NK-92 (cell line): ENCODE measurements at regions not wholly inside any gene's neighbourhood (a gene's known extent, or its start where the extent isn't known, plus 50 kb on each side); places are given as distances from the start of the nearest gene placed in this dataset.
"Not testable (repeated sequence)": the region's sequence is repeated elsewhere in the genome, so short reads cannot be mapped to it uniquely, and the experiment has no call there.

Experiments used
- DNase-seq: peaks from one replicate; lab custom pipeline; 2025; ENCODE audit not compliant: unreplicated experiment; lab: John Stamatoyannopoulos, UW

DNA sequence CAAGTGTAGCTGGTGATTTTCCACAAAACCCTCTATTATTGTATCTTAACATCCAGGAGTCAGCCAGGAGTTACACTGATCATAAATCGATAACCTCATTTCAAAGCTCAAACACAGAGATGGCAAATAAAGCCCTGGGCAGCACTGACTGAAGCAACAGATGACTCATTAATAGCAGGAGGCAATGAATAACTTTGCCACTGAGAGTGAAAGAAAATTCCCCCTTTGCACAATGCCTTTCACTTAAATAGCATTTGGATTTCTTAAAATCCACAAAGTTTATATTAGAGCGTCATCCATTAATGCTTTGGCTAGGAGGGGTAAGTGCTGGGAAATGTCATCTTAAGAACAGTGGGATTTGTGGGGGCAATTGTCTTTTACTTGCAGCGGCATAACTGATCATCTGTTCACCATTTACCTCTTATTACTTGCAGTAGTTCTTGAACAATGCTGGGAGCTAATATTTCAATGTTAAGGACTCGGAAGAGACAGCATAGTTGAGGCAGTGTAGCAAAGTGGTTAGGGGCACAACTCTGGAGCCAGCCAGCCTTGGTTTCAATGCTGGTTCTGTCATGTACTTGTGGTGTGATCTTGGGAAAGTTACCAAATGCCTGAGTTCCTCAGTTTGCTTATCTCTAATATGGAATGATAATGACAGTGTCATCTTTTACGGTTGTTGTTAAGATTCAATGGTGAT lies 630.4 kb upstream of the TBL1XR1 start:
- no peak for DNase-seq

DNA sequence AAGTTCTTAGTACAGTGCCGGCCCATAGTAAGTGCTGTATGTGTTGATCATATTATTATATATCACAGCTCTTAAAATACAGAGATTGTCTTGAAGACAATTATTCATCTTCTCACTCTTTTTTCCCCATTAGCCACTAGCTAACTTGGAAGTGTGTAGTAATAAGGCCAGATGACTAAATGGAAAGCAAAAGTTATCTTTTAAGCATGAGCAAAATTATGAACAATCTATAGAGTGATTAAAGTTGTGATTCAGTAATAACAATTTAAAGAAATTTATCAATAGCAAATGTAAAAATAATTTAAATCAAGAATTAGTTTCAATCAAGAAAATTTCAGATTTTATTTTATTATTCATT lies 630.9 kb upstream of the TBL1XR1 start:
- no peak for DNase-seq

DNA sequence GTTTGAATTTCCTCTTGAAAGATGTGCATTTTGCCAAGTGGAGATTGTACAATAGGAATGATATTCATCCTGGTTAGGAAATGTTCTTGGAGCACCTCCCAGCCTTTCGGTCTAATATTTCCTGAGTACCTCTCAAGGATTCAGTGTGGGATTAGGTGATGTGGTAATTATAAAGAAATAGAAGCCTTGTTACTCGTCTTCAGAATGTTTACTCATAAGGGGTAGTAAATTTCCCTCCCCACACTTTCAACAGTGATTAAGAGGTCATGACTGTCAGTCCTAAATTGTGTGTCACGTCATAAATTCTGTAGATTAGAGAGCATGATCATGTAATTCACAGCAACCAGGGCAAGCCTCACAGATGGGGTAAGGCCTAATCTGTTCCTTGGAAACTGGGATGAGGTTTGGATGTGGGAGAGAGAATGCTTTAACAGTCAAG lies 633.1 kb upstream of the TBL1XR1 start:
- no peak for DNase-seq

DNA sequence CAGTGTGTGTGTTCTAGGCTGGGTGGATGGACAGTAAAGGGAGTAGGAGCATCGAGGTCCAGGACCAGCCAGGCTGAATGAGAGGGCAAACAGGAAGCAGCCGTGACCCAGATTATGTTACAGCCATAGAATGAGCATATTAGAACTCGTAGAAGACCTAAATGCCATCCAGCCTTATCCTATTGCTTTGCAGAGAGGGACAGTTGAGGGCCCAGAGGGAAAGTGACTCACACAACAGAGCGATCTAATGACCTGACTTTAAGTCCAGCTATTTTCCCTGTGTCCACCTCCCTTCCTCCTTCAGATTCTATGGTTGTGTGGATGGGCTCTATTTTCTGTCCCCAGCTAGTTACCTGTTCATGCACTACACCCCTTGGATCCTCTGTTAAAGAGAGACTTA lies 634.1 kb upstream of the TBL1XR1 start:
- DNase-seq: no peak

DNA sequence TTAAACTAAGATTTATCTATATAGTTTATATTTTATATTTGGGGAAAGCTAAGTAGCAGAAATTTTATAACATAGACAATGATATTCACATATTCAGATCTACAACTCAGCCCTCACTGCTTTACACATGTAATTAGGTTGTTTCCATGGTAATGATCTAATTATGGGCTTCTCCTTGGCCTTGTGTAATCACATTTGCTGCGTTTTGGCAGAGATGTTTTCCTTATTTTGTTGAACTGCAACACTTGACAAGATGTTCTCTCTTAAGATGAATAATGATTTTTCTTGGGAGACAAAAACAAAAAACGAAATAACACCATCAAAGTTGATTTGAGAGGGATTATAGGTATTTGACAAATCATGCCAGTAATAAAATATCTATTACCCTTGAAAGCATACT lies 635.6 kb upstream of the TBL1XR1 start:
- no peak for DNase-seq

DNA sequence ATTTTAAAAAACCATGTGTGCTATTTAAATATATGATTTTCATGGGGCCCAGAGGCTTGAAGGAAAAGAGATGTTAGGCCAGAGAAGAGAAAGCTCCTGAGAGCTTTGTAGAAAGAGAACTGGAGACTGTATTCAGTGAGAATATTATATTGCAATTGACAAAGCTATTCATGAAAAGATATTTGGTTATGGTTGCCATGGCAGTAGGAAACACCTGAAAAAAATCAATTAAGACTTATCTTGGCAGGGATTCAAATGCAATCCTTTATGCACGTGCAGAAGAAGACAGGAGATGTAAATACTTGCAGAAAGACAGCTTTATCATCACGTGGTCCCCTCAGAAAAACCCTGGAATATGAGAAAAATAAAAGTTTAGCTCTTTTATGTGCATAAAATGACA lies 636.0 kb upstream of the TBL1XR1 start:
- no peak for DNase-seq

DNA sequence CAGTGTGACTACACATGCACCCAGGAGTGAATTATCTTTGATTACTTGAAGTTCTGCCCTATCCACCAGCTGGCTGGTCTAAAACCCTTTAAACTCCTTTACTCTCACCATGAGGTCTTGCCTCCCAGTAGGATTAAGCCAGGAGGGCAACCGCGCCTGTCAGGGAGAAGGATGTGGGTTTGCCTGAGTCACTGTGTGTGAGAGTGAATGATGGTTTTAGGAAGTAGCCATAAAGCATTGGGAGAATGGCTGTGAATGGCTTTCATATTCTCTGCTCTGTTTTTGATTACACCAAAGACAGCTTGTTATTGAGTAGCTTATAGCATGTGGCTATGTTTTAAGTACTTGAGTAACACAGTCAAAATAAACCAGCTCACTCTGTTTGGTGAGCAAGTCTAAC lies 637.7 kb upstream of the TBL1XR1 start:
- no peak for DNase-seq

DNA sequence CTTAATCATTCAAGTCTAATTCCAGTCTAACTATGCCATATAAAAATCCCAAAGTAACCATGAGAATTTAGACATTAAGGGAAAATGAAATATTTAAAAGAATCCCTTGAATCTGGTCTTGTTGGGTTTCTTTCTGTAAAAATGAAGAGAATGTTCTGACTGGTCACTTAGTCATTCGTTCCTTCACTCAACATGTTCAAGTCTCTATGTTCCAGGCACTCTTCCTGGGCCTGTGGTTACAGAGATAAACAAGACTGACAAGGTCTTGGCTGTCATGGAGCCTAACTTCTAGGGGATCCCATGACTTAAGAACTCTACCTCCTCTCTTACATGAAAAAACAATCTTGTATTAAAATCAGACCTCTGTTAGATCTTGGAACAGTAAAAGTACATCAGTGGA lies 638.6 kb upstream of the TBL1XR1 start:
- DNase-seq: no peak

DNA sequence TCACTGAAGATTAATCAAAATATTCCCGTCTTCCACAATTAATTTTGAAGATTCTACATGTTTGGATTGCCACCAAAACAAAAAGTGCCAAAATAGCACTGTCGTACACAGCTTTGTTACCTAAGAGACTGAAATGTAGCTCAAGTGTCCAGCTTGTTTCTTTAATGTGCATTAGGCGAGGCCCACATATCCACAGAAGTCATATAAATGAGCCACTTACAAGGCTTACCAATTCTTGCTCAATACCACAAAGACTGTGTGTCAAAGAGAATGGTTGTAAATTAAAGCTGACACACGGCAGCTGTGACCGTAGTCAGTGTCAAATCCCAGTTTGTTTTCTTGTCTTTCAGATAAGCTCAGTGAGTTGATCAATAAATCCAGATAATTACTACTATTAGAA lies 639.4 kb upstream of the TBL1XR1 start:
- DNase-seq: no peak

DNA sequence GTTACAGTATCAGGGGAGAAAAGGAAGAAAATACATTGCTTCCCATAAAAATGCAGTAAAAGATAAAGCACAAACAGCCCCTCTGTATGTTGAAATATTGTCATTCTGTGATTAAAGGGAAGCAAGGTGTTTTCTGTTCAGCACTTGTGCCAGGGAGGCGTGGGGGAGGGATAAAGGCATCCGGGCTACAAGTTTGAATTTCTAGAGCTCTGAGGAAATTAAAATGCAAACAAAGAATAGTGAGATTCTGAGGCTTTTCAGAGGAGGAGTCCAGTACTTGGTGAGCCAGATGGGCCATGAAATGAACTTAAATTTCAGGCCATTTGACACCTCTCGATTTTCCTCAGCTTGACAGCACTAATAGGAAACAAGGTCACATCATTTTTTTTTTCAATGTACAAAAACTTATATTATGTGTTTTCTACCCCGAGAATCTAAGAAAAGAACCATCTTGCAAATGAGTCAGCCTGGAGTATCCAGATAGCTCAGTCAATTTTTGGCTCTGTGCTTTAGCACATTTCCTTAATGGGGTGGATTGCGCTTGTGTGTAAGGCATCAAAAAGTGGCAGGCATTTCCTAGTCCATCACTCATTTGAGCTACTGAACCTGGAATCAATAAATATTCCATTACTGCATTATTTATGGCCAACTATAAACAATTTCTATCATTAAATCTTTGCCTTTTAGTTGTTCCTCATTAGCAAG lies 640.8 kb upstream of the TBL1XR1 start:
- no peak for DNase-seq

DNA sequence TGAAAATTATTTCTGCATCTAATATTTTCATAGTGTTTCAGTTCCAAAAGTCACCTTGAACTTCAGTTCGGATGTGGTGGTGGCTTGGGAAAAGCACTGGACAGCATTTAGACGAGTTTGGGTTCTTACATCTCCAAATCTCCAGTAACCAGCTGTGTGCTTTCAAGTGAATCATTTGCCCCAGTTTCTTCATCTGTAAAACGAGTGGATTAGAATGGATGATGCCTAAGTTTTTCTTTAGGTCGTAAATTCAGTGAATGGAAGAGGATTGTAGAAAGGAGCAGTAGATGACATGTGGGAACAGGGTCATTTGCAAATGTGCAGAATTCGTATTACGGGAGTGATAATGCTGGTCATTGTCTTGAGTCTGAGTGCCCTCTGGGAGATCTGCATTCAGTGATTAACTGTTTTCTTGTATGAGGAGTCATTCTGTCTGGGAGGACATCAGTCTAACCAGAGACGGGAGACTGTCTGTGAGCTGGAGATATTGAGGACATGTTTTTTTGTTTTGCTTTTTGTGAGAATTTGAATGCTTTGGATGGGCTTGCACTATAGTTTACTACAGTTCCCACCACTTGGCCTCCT lies 641.6 kb upstream of the TBL1XR1 start:
- no peak for DNase-seq

DNA sequence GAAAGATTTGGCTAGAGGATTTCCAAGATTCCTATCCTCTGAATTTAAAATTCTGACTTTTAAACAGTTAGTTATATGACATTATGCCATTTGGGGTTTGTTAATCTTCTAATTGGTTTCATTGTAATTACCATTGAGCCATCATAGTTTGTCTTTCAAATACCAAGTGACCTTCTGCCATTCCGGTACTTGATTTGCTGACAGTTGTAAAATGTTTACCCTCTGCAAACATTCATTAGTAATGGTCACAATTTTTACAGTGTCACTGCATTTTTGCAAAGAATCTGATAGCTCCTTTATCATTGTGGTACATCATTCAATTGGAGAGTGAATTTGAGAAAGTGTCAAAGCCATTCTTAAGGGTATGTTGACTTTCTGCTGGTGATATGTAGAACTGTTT lies 645.0 kb upstream of the TBL1XR1 start:
- no peak for DNase-seq

DNA sequence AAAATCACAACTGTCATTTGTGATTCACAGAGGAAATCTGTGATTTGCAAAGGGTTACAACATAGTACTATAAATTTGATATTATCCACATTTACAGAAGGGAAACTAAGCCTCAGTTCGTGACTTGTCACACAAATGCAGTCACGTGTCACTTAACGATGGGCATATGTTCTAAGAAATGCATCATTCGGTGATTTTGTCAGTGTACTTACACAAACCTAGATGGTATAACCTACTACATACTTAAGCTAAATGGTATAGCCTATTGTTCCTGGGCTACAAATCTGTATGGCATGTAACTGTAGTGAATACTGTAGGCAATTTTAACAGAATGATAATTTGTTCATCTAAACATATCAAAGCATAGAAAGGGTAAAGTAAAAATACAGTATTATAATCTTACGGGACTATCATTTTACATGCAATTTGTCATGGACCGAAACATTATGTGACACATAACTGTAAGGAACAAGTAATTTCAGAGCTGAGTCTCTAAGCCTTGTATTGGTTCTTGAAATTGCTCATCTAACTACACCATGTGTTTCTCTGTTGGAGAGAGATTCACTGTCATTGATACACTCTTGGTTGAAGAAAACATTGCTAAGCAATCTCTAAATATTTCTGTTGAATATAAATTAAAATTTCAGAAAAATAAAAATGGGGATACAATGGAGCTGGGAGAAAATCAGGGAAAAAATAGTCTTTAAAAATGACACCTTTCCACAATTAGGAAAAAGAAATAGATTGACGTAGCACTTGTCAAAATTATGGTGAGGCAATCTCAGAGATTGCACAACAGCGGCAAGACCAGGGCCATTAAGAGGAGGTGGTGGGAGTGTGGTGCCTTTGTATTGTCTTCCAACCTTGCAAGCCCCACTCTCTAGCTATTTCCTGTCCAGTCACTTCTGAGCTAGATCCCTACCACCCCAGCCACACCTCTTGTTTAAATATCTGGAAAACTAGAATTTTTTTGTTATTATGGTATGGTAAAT lies 645.8 kb upstream of the TBL1XR1 start:
- DNase-seq: no peak

DNA sequence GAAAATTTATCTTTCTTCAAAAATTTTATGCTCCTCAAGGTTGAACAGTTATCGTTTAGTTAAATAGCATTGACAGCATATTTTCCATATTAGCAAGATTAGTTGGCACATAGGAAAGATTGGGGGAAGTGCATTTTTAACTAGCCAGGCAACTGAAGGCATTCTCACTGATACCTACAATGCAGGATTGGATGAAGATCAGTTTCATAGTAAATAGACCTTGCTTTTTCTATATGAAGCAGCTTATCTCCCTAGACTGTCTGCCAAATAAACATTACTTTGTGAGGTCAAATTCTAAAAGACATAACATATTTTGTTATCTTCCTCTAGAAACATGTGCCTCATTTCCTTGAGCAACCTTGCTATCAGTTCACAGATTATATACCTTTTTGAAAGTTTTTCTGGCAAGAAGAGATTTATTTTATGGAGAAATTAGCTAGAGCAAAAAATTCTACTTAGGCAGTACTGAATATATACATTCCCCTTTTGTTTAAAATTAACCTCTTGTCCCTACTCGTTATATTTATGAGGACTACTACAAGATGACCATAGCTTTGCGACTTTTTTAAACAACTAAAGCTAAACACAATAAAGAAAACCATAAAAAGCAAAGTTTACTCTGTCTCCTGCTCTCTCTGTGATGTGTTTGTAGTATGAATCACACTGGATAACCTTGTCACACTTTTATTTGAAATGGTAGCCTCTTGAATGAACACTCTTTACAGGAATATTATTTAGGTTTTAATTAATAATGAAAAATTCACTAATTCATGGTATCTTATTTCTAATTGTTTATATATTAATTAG lies 654.9 kb upstream of the TBL1XR1 start:
- DNase-seq: no peak

DNA sequence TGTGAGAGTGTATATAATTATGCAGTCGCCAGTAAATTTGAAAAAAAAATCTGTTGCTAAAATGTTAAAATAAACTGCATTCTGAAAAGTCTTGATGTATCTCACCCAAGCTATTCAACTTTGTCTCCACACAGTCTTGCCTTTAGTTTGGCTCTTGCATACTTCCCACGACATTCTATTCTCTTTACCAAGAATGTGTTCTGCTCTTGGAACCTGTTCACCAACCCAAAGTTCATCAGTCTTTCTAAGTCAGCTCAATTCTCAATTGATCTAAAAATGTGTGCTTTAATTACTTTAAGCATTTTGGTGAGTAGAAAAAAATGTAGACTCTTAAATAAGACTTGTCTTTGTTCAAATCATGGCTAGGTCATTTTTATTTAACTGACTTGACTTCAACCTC lies 657.7 kb upstream of the TBL1XR1 start:
- DNase-seq: no peak

DNA sequence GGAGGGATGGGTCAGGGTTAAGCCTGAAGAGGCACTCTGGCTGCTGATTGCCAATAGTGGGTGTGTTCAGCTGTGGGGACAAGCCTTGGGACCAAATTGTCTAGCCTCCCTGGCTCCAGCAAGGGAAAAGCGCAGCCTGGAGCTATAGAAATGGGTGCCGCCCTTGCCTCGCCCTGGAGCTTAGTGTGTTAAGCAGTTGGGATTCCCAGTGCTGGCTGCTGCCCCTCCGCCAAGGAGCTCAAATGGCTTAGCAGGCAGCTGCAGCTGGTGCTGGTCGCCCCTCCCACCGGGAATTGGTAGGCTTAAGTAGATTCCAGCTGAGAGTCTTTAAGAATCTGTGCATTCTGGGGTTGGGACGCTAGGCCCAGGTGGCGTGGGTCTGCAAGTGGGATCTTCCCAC lies 662.9 kb upstream of the TBL1XR1 start:
- DNase-seq: no peak

DNA sequence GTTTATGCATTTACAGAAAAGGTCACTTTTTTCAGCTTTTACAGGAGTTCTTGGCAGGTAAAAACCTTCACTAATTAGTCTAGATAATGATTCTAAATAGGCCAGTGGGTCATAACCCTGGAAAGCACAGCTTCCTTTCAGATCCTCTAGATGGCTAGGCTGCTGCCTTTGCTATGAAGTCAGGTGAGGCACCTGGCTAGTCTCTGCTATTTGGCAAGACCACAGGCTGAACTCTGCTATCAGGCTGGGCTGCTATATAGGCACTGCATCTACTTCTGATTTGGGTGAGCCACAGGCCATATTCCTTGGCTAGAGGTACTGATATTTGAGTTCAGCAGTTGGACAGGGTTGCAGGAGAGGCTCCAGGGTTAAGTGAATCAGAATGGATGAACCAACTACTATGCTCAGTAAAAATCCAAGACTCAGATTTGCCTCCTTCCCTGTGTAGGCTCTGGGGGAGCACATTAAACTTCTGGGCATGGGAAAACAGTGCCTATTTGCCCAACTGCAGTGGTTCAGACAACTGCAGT lies 665.7 kb upstream of the TBL1XR1 start:
- DNase-seq: no peak

DNA sequence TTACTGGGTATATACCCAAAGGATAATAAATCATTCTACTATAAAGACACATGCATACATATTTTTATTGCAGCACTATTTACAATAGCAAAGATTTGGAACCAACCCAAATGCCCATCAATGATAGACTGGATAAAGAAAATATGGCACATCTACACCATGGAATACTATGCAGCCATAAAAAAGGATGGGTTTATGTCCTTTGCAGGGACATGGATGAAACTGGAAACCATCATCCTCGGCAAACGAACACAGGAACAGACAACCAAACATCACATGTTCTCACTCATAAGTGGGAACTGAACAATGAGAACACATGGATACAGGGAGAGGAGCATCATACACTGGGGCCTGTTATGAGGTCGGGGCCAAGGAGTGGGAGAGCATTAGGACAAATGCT lies 665.0 kb upstream of the KCNMB2 start:
- DNase-seq: not testable (repeated sequence)

DNA sequence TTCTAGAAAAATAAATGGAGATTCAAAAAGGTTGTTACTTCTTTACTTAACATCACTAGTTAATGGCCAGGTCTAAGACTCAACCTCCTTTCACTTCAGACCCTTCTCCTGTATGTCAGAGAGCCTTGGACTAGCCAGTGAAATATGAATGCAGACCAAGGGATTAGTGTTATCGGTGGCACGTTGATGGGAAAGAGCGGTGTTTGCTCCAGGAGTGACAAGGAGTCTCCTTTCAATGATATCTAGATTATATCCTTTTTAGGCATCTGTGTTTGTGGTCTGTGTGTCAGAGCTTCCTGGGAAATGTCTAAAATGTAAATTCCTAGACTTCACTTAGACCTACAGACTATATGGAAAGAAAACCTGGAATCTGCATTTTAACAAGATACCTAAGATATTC lies 658.0 kb upstream of the KCNMB2 start:
- DNase-seq: no peak

DNA sequence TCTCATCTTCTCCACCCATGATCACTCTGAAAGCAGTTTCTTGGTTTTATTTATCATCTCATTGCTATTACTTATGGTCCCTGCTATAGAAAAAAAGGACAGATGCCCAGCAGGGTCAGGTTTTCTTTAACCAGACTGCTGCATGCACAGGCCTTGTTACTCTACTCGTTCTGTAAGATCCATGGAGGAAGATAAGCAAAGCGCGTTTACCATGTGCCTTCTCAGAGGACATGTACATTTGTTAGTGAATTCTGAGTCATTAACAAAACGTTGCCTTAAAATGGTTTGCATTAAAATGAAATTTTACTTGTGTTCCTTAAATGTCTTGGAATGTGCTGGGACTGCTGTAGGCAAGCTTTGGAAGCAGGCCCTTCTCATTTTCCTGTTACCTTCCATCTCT lies 657.3 kb upstream of the KCNMB2 start:
- no peak for DNase-seq
